HepG2 (cell line): ENCODE measurements at regions not wholly inside any gene's neighbourhood (a gene's known extent, or its start where the extent isn't known, plus 50 kb on each side); places are given as distances from the start of the nearest gene placed in this dataset.

ENCODE experiments used
- ATAC-seq: fragments of 200-7000 bp; cut with Tn5 transposase; 3 replicates; pipeline ENCODE4 v1.9.1; 2020; ENCODE audit warnings: mild to moderate bottlenecking, moderate library complexity
- BruUV-seq: library from RNA; stranded (reverse); fragments of 400-500 nt; replicated peaks from 2 replicates; lab custom pipeline; 2021; lab: Mats Ljungman, UMichigan
- CTCF ChIA-PET: fragments of 300-600 bp; formaldehyde crosslinking; extraction: SDS; loops from one replicate; lab custom pipeline; 2021; ENCODE audit warnings: low total read pairs, inconsistent platforms, low intra/inter-chr PET ratio; lab: Yijun Ruan, JAX
- POLR2A ChIA-PET: fragments of 350-600 bp; sonication (Branson Sonifier 250); formaldehyde crosslinking; loops from one replicate; lab custom pipeline; 2020; ENCODE audit warnings: antibody characterized with exemption, inconsistent platforms; lab: Yijun Ruan, JAX
- DNase-seq: peaks from one replicate; pipeline ENCODE4 v3.0.0-alpha.2; 2015; ENCODE audit warnings: low spot score
- FAIRE-seq: peaks from 3 replicates; lab custom pipeline; 2011; peaks lifted over from hg19 to GRCh38; lab: Jason Lieb, UNC
- H2AFZ ChIP-seq: one replicate; pipeline ENCODE4 v1.6.1; 2011; ENCODE audit warnings: low read length, inconsistent platforms
- H3K27ac ChIP-seq: fragments of 300-600 bp; 3 replicates; pipeline ENCODE4 v1.8.0; 2011; ENCODE audit warnings: mixed run types, mild to moderate bottlenecking, mixed read lengths, low read length, inconsistent platforms; ENCODE audit not compliant: insufficient read depth; ENCODE audit errors: extremely low read length
- H3K27me3 ChIP-seq, 2 experiments: fragments of 200-600 bp in 1 of 2; 2 replicates in 1 of 2; 3 replicates in 1 of 2; pipeline versions ENCODE4 v1.6.0 to v1.8.0; 2011; ENCODE audit warnings: low read length in 2 of 2, mild to moderate bottlenecking in 2 of 2, moderate library complexity in 2 of 2, inconsistent platforms in 1 of 2; ENCODE audit not compliant: insufficient read depth in 2 of 2, control insufficient read depth in 1 of 2
- H3K36me3 ChIP-seq, 2 experiments: fragments of 200-600 bp in 1 of 2; replicated peaks in 1 of 2; 2 replicates in 1 of 2; 3 replicates in 1 of 2; pipeline versions ENCODE4 v1.5.1 to v1.8.0; 2011; ENCODE audit warnings: low read length in 2 of 2, inconsistent platforms in 1 of 2; ENCODE audit not compliant: insufficient read depth in 2 of 2, control insufficient read depth in 1 of 2
- H3K4me1 ChIP-seq: 2 replicates; pipeline ENCODE4 v1.5.1; 2012; ENCODE audit warnings: low read length, inconsistent platforms; ENCODE audit not compliant: insufficient read depth
- H3K4me2 ChIP-seq: 2 replicates; pipeline ENCODE4 v1.6.0; 2011; ENCODE audit warnings: low read depth, low read length, inconsistent platforms
- H3K4me3 ChIP-seq, 3 experiments: fragments of 200-600 bp in 1 of 3; sonication (generic), shearing (Covaris generic) in 1 of 3; replicated peaks in 1 of 3; 2 replicates each; pipeline ENCODE4 v1.5.1; 2011 to 2016; ENCODE audit warnings: low read length in 3 of 3, inconsistent platforms in 2 of 3, low read depth in 2 of 3, mild to moderate bottlenecking in 2 of 3, control low read depth in 1 of 3, mixed read lengths in 1 of 3; ENCODE audit not compliant: insufficient read depth in 1 of 3
- H3K79me2 ChIP-seq: one replicate; pipeline ENCODE4 v1.6.1; 2011; ENCODE audit warnings: low read length, inconsistent platforms; ENCODE audit not compliant: insufficient read depth
- H3K9ac ChIP-seq: 2 replicates; pipeline ENCODE4 v1.6.0; 2011; ENCODE audit warnings: mild to moderate bottlenecking, low read depth, low read length, inconsistent platforms; ENCODE audit not compliant: insufficient read depth
- H3K9me3 ChIP-seq: 2 replicates; pipeline ENCODE4 v1.5.1; 2012; ENCODE audit warnings: mild to moderate bottlenecking, low read length
- H4K20me1 ChIP-seq: 2 replicates; pipeline ENCODE4 v1.6.0; 2011; ENCODE audit warnings: inconsistent platforms, mild to moderate bottlenecking, low read length, moderate library complexity; ENCODE audit not compliant: insufficient read depth
- ESRRA ChIP-seq: sonication (generic); formaldehyde crosslinking; IDR thresholded peaks from 2 replicates; pipeline ENCODE4 v1.5.1; 2020; ENCODE audit warnings: mild to moderate bottlenecking, low read depth, missing genetic modification reagents
- HOXD1 ChIP-seq: sonication (generic); formaldehyde crosslinking; IDR thresholded peaks from 2 replicates; pipeline ENCODE4 v1.5.0; 2020; ENCODE audit warnings: missing genetic modification reagents
- LCORL ChIP-seq, 2 experiments: fragments of 450-650 bp in 1 of 2; sonication (generic) in 1 of 2; formaldehyde crosslinking in 1 of 2; IDR thresholded peaks; 2 replicates each; pipeline versions ENCODE4 v1.5.0 to v1.6.1; 2017 to 2020; ENCODE audit warnings: antibody characterized with exemption in 1 of 2, missing genetic modification reagents in 1 of 2
- MBD4 ChIP-seq: IDR thresholded peaks from 2 replicates; pipeline ENCODE4 v1.6.1; 2012; ENCODE audit warnings: low read length, inconsistent platforms, borderline replicate concordance
- RAD51 ChIP-seq: fragments of 450-650 bp; IDR thresholded peaks from 2 replicates; pipeline ENCODE4 v1.6.1; 2016; ENCODE audit warnings: borderline replicate concordance
- SKI ChIP-seq: fragments of 450-650 bp; IDR thresholded peaks from one replicate; pipeline ENCODE4 v1.6.1; 2018; ENCODE audit warnings: mild to moderate bottlenecking; ENCODE audit not compliant: partially characterized antibody
- SMAD3 ChIP-seq: sonication (generic); formaldehyde crosslinking; IDR thresholded peaks from 2 replicates; pipeline ENCODE4 v1.4.0; 2020; ENCODE audit warnings: missing genetic modification reagents
- ZNF224 ChIP-seq: sonication (generic); formaldehyde crosslinking; IDR thresholded peaks from 2 replicates; pipeline ENCODE4 v1.5.0; 2020; ENCODE audit warnings: mild to moderate bottlenecking, missing genetic modification reagents
- ZNF256 ChIP-seq: sonication (generic); formaldehyde crosslinking; conservative IDR thresholded peaks from 2 replicates; pipeline ENCODE4 v1.4.0; 2020; ENCODE audit warnings: missing genetic modification reagents
- ZNF549 ChIP-seq: sonication (generic); formaldehyde crosslinking; IDR thresholded peaks from 2 replicates; pipeline ENCODE4 v1.5.0; 2020; ENCODE audit warnings: missing genetic modification reagents
- ZNF570 ChIP-seq: sonication (generic); formaldehyde crosslinking; IDR thresholded peaks from 2 replicates; pipeline ENCODE4 v1.4.0; 2020; ENCODE audit warnings: mild to moderate bottlenecking, missing genetic modification reagents, borderline replicate concordance
- ZNF678 ChIP-seq: sonication (generic); formaldehyde crosslinking; IDR thresholded peaks from 2 replicates; pipeline ENCODE4 v1.4.0; 2020; ENCODE audit warnings: mild to moderate bottlenecking, missing genetic modification reagents
- WGBS: methylation state at CpG from one replicate; pipeline ENCODE4 v1.1.6; 2017; ENCODE audit warnings: low lambda C conversion rate; 5-methylcytosine and 5-hydroxymethylcytosine counted together
- in situ Hi-C: cut with HindIII; loops from 2 replicates; pipeline ENCODE4 v1.10.0; 2017; ENCODE audit warnings: low pct_unique_long_range_greater_than_20kb; ENCODE audit not compliant: extremely low pct_ligation_motif_present
- intact Hi-C: fragments of 100-400 bp; cut with micrococcal nuclease; formaldehyde crosslinking; loops from one replicate; pipeline ENCODE4 v1.10.0; 2022; ENCODE audit not compliant: unreplicated experiment
- TF ChIP-seq, protein P1 (sequence below): sonication (generic); formaldehyde crosslinking; conservative IDR thresholded peaks from 2 replicates; pipeline ENCODE4 v1.8.0; 2022; ENCODE audit warnings: low read depth, missing genetic modification reagents
- TF ChIP-seq, protein P2 (sequence below): sonication (generic); formaldehyde crosslinking; IDR thresholded peaks from 2 replicates; pipeline ENCODE4 v1.4.0; 2020; ENCODE audit warnings: missing genetic modification reagents
- TF ChIP-seq, protein P3 (sequence below): sonication (generic); formaldehyde crosslinking; IDR thresholded peaks from 2 replicates; pipeline ENCODE4 v1.5.0; 2020; ENCODE audit warnings: missing genetic modification reagents

DNA sequence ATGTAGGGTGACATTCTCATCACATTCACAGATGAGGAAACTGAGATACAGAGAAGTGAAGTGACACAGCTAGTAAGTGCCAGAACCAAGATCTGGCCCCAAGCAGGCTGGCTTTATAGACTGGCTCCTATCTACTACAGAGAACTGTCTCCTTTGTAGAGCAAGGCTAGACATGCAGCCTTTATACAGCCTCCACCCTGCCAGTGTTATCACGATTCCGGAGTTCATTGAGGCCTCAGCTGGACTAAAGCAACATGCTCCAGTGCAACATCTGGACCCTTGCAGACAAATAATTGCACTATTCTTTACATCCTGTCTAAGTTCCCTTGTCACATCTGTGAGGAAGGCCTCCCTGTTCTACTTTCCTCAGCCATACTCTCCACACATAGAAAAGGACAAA lies 58.0 kb upstream of the XIAP start:
- Histone ChIP-seq H3K27me3 (no peaks in the 10 kb centered on the region), H2AFZ (no peak overlapping the region), H3K4me1 (peaks cover 61% of the 10 kb centered on the region), H4K20me1 (no peaks in the 10 kb centered on the region), H3K9ac (0 out of 2 replicates have a peak overlapping the region, but pooled peaks have one; percentile 22), H3K36me3 (no peaks in the 10 kb centered on the region), H3K27ac (peak overlapping the region; percentile 44), H3K9me3 (no peaks in the 10 kb centered on the region), H3K4me3 (no peak overlapping the region), H3K79me2 (no peaks in the 10 kb centered on the region), H3K4me2 (no peak overlapping the region)
- CTCF ChIA-PET, result no interaction called here
- WGBS, result no CpG with 5 or more reads among the region's 2 CpGs
- POLR2A ChIA-PET, result interaction anchor here (0.6 to 4.1 kb wide), 2 partner anchors 9 to 22 kb away, joined by 3 to 27 read pairs; no protein-coding TSS in a partner anchor
- in situ Hi-C loops (no loop called here), intact Hi-C loops (no loop called here)
- DNase-seq (no peak), FAIRE-seq (peak; percentile 64), ATAC-seq (no peak)
- no TSS peak for BruUV-seq
- no peak for TF ChIP-seq ZNF678 (CRISPR knock-in tag)
- TF ChIP-seq HOXD1, result no peak
- TF ChIP-seq ZNF256, result no peak
- TF ChIP-seq ZNF570, result no peak
- TF ChIP-seq ZNF224 (CRISPR knock-in tag), result no peak
- TF ChIP-seq RAD51, result no peak
- no peak for TF ChIP-seq ESRRA (CRISPR knock-in tag)
- TF ChIP-seq SMAD3 (CRISPR knock-in tag), result no peak
- TF ChIP-seq, protein P1, sequence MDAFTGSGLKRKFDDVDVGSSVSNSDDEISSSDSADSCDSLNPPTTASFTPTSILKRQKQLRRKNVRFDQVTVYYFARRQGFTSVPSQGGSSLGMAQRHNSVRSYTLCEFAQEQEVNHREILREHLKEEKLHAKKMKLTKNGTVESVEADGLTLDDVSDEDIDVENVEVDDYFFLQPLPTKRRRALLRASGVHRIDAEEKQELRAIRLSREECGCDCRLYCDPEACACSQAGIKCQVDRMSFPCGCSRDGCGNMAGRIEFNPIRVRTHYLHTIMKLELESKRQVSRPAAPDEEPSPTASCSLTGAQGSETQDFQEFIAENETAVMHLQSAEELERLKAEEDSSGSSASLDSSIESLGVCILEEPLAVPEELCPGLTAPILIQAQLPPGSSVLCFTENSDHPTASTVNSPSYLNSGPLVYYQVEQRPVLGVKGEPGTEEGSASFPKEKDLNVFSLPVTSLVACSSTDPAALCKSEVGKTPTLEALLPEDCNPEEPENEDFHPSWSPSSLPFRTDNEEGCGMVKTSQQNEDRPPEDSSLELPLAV (CRISPR knock-in tag), result no peak
- TF ChIP-seq, protein P2, sequence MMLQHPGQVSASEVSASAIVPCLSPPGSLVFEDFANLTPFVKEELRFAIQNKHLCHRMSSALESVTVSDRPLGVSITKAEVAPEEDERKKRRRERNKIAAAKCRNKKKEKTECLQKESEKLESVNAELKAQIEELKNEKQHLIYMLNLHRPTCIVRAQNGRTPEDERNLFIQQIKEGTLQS (CRISPR knock-in tag), result no peak
- TF ChIP-seq ZNF549, result no peak
- TF ChIP-seq MBD4, result no peak
- TF ChIP-seq LCORL (IDR thresholded peaks at IDR 0.05), result no peak
- TF ChIP-seq LCORL (CRISPR knock-in tag; IDR thresholded peaks at IDR 0.05), result no peak
- TF ChIP-seq, protein P3, sequence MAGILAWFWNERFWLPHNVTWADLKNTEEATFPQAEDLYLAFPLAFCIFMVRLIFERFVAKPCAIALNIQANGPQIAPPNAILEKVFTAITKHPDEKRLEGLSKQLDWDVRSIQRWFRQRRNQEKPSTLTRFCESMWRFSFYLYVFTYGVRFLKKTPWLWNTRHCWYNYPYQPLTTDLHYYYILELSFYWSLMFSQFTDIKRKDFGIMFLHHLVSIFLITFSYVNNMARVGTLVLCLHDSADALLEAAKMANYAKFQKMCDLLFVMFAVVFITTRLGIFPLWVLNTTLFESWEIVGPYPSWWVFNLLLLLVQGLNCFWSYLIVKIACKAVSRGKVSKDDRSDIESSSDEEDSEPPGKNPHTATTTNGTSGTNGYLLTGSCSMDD, result no peak
- no peak for TF ChIP-seq SKI
